PC-3 (cell line): ENCODE measurements at regions not wholly inside any gene's neighbourhood (a gene's known extent, or its start where the extent isn't known, plus 50 kb on each side); places are given as distances from the start of the nearest gene placed in this dataset.
A peak's percentile ranks its signal among the peaks of the same experiment; 100 is the strongest.

Experiments
- ATAC-seq: fragments of 200-7000 bp; cut with Tn5 transposase; 2 replicates; pipeline ENCODE4 v1.9.1; 2020; ENCODE audit warnings: mild to moderate bottlenecking, moderate library complexity
- BruUV-seq: library from RNA; stranded (reverse); fragments of 400-500 nt; replicated peaks from 2 replicates; lab custom pipeline; 2021; lab: Mats Ljungman, UMichigan
- CTCF ChIA-PET: fragments of 300-600 bp; sonication (Branson Sonifier 250); formaldehyde crosslinking; loops from one replicate; lab custom pipeline; 2022; ENCODE audit warnings: antibody characterized with exemption; lab: Charles Lee
- POLR2A ChIA-PET: fragments of 300-600 bp; sonication (Branson Sonifier 250); formaldehyde crosslinking; loops from one replicate; lab custom pipeline; 2022; ENCODE audit warnings: antibody characterized with exemption; ENCODE audit not compliant: unreplicated experiment; lab: Charles Lee
- DNase-seq: peaks from one replicate; pipeline ENCODE4 v3.0.0-alpha.2; 2015
- H2AFZ ChIP-seq: fragments of 300-600 bp; sonication (generic); 2 replicates; pipeline ENCODE4 v1.6.0; 2016; ENCODE audit warnings: antibody characterized with exemption, low read length
- H3F3A ChIP-seq: fragments of 300-600 bp; sonication (generic); one replicate; pipeline ENCODE4 v1.6.0; 2017; ENCODE audit warnings: antibody characterized with exemption, low read length, control low read depth, mild to moderate bottlenecking; ENCODE audit not compliant: unreplicated experiment
- H3K27ac ChIP-seq: fragments of 300-600 bp; sonication (generic); 2 replicates; pipeline ENCODE4 v1.5.1; 2016; ENCODE audit warnings: mild to moderate bottlenecking, low read length
- H3K27me3 ChIP-seq: fragments of 300-600 bp; sonication (generic); 2 replicates; pipeline ENCODE4 v1.6.1; 2016; ENCODE audit warnings: low read length, mixed read lengths
- H3K36me3 ChIP-seq: fragments of 300-600 bp; sonication (generic); 2 replicates; pipeline ENCODE4 v1.6.1; 2016; ENCODE audit warnings: low read depth, mixed run types, low read length, mixed read lengths
- H3K4me1 ChIP-seq: fragments of 300-600 bp; sonication (generic); 2 replicates; pipeline ENCODE4 v1.5.1; 2016; ENCODE audit warnings: low read length; ENCODE audit not compliant: insufficient read depth
- H3K4me2 ChIP-seq: fragments of 300-600 bp; sonication (generic); 2 replicates; pipeline ENCODE4 v1.6.0; 2016; ENCODE audit warnings: low read length
- H3K4me3 ChIP-seq: fragments of 300-600 bp; sonication (generic); 2 replicates; pipeline ENCODE4 v1.5.1; 2016; ENCODE audit warnings: mild to moderate bottlenecking, low read length, mixed read lengths
- H3K79me2 ChIP-seq: fragments of 300-600 bp; sonication (generic); 2 replicates; pipeline ENCODE4 v1.6.1; 2017; ENCODE audit warnings: low read length, mixed read lengths
- H3K9ac ChIP-seq: fragments of 300-600 bp; sonication (generic); 2 replicates; pipeline ENCODE4 v1.6.0; 2016; ENCODE audit warnings: mild to moderate bottlenecking, low read length
- H3K9me2 ChIP-seq: fragments of 300-600 bp; sonication (generic); replicated peaks from 2 replicates; pipeline ENCODE4 v1.6.1; 2016; ENCODE audit warnings: mixed run types, low read length, mixed read lengths
- H3K9me3 ChIP-seq: fragments of 300-600 bp; sonication (generic); 2 replicates; pipeline ENCODE4 v1.6.1; 2016; ENCODE audit warnings: low read length, mixed read lengths
- H4K20me1 ChIP-seq: fragments of 300-600 bp; sonication (generic); 2 replicates; pipeline ENCODE4 v1.6.1; 2016; ENCODE audit warnings: low read length, mixed read lengths
- CTCF ChIP-seq: fragments of 300-600 bp; sonication (generic); conservative IDR thresholded peaks from 2 replicates; pipeline ENCODE4 v1.5.1; 2017; ENCODE audit warnings: antibody characterized with exemption, low read depth, mild to moderate bottlenecking, low read length
- EZH2 ChIP-seq: fragments of 300-600 bp; sonication (generic); IDR thresholded peaks from one replicate; pipeline ENCODE4 v1.6.1; 2017; ENCODE audit warnings: antibody characterized with exemption, mild to moderate bottlenecking, low read length; ENCODE audit not compliant: unreplicated experiment
- EZH2phosphoT487 ChIP-seq: fragments of 300-600 bp; sonication (generic); IDR thresholded peaks from 2 replicates; pipeline ENCODE4 v1.6.1; 2018; ENCODE audit warnings: mild to moderate bottlenecking, antibody characterized with exemption, low read length, borderline replicate concordance
- intact Hi-C: fragments of 100-400 bp; cut with micrococcal nuclease; formaldehyde crosslinking; loops from 2 replicates; pipeline ENCODE4 v1.9.0; 2023

GRCh38 chr11:76728778-76729177 is 54.4 kb upstream of the TSKU start:
- Histone ChIP-seq H2AFZ (no peak overlapping the region), H3K36me3 (no peaks in the 10 kb centered on the region), H4K20me1 (no peaks in the 10 kb centered on the region), H3K9me2 (no peaks in the 10 kb centered on the region; the same call in 1 of the 2 replicates), H3F3A (no peaks in the 10 kb centered on the region), H3K4me1 (no peaks in the 10 kb centered on the region), H3K9ac (no peak overlapping the region), H3K27ac (no peak overlapping the region), H3K27me3 (peaks cover 42% of the 10 kb centered on the region; the same call in 1 of the 2 replicates), H3K79me2 (no peaks in the 10 kb centered on the region), H3K4me2 (no peak overlapping the region), H3K4me3 (no peak overlapping the region), H3K9me3 (no peaks in the 10 kb centered on the region)
- POLR2A ChIA-PET: no interaction called here
- TF ChIP-seq EZH2 (no peak), EZH2phosphoT487 (no peak), CTCF (no peak)
- intact Hi-C loops: no loop called here
- ATAC-seq: no peak
- peak; percentile 9 for DNase-seq
- BruUV-seq: no TSS peak
- CTCF ChIA-PET: no interaction called here

GRCh38 chr11:76729214-76729613 is 53.9 kb upstream of the TSKU start:
- no peaks in the 10 kb centered on the region for H3K36me3 ChIP-seq
- intact Hi-C loops: no loop called here
- no peaks in the 10 kb centered on the region for H3F3A ChIP-seq
- H2AFZ ChIP-seq: no peak overlapping the region
- no peaks in the 10 kb centered on the region for H3K79me2 ChIP-seq
- no peaks in the 10 kb centered on the region for H3K9me2 ChIP-seq
- CTCF ChIA-PET: no interaction called here
- POLR2A ChIA-PET: no interaction called here
- no peak overlapping the region for H3K9ac ChIP-seq
- H3K4me2 ChIP-seq: no peak overlapping the region
- no peak overlapping the region for H3K4me3 ChIP-seq
- no peaks in the 10 kb centered on the region for H3K4me1 ChIP-seq
- no peak for TF ChIP-seq CTCF
- no peak for TF ChIP-seq EZH2phosphoT487
- TF ChIP-seq EZH2: no peak
- no peak for DNase-seq
- no peak for ATAC-seq
- H3K27me3 ChIP-seq: peaks cover 42% of the 10 kb centered on the region; the same call in 1 of the 2 replicates
- H4K20me1 ChIP-seq: no peaks in the 10 kb centered on the region
- no TSS peak for BruUV-seq
- no peaks in the 10 kb centered on the region for H3K9me3 ChIP-seq
- no peak overlapping the region for H3K27ac ChIP-seq

DNA sequence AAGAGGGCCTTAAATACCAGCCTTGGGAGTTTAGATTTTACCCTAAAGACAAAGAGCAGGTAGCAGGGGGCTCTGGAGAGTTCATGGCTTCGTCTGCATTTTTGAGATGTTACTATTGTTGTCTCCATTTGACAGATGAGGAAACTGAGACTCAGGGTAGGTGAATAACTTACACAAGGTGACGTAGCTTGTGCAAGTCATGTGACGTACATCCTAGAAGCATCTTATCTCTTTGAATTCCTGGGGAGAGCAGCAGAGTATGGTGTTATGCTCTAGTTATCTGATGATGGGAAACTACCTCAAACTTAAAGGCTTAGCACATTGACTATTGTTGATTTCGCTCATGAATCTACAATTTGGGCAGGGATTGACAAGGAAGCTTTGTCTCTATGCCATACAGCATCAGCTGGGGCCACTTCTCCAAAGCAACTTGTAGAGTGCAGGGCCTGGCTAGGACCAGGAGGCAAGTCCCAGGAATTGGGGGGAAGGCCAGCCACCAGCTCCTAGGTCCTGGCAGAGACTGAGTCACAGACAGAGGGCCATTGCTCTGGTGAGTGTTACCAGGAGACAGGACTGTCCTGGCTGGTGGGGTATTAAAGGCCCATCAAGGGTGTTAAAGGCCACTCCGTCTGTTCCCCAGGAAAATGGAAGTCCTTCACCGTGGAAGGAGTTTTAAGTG is 52.1 kb upstream of the TSKU start:
- ATAC-seq (no peak), DNase-seq (no peak)
- POLR2A ChIA-PET: no interaction called here
- peaks cover 29% of the 10 kb centered on the region; the same call in 1 of the 2 replicates for H3K27me3 ChIP-seq
- H3K27ac ChIP-seq: no peak overlapping the region
- CTCF ChIA-PET: interaction anchor here (0.6 kb wide), 1 partner anchor 189 kb away, joined by 3 read pairs; no protein-coding TSS in a partner anchor
- H3K9me2 ChIP-seq: no peaks in the 10 kb centered on the region
- no peak overlapping the region for H3K9ac ChIP-seq
- H3F3A ChIP-seq: no peaks in the 10 kb centered on the region
- H3K36me3 ChIP-seq: no peaks in the 10 kb centered on the region
- no peak overlapping the region for H3K4me3 ChIP-seq
- no peaks in the 10 kb centered on the region for H3K4me1 ChIP-seq
- no peak overlapping the region for H3K4me2 ChIP-seq
- TF ChIP-seq CTCF: no peak
- no peak for TF ChIP-seq EZH2phosphoT487
- no peak for TF ChIP-seq EZH2
- intact Hi-C loops: loop anchor here (5.0 kb wide), 1 partner anchor 51 kb away; the partner anchor contains the start of gene TSKU
- H2AFZ ChIP-seq: no peak overlapping the region
- no peaks in the 10 kb centered on the region for H3K79me2 ChIP-seq
- no peaks in the 10 kb centered on the region for H3K9me3 ChIP-seq
- no peaks in the 10 kb centered on the region for H4K20me1 ChIP-seq
- no TSS peak for BruUV-seq
